Astrocyte of the spinal cord (primary cell): ENCODE measurements at regions not wholly inside any gene's neighbourhood (a gene's known extent, or its start where the extent isn't known, plus 50 kb on each side); places are given as distances from the start of the nearest gene placed in this dataset.

ENCODE experiments used
- DNase-seq: peaks from one replicate; pipeline ENCODE4 v3.0.0; 2011; ENCODE audit warnings: low read depth, low spot score
- H3K4me3 ChIP-seq: 2 replicates; pipeline ENCODE4 v1.5.1; 2011; ENCODE audit warnings: low read depth, mild to moderate bottlenecking, low read length, moderate library complexity
- CTCF ChIP-seq: IDR thresholded peaks from 2 replicates; pipeline ENCODE4 v1.5.1; 2012; ENCODE audit warnings: low read depth, mild to moderate bottlenecking, low read length, inconsistent platforms
- in situ Hi-C: cut with HindIII; loops from 2 replicates; pipeline ENCODE4 v1.10.0; 2017; ENCODE audit warnings: low sequenced_read_pairs

GRCh38 chr5:52668139-52668538, 119.6 kb upstream of the ITGA1 start:
- H3K4me3 ChIP-seq = no peak overlapping the region
- DNase-seq = no peak
- no peak for TF ChIP-seq CTCF
- in situ Hi-C loops = no loop called here

- no peak for TF ChIP-seq CTCF
- DNase-seq = no peak
- in situ Hi-C loops = no loop called here
- H3K4me3 ChIP-seq = no peak overlapping the region
These were observed 119.1 kb upstream of the ITGA1 start for GRCh38 chr5:52668544-52669185.

- DNase-seq = no peak
- TF ChIP-seq CTCF = no peak
- no peak overlapping the region for H3K4me3 ChIP-seq
- in situ Hi-C loops = no loop called here
These were observed 115.3 kb upstream of the ITGA1 start for GRCh38 chr5:52672459-52672858.

- no peak for TF ChIP-seq CTCF
- in situ Hi-C loops = no loop called here
- no peak for DNase-seq
- no peak overlapping the region for H3K4me3 ChIP-seq
These were observed 114.2 kb upstream of the ITGA1 start for GRCh38 chr5:52673495-52673894.

- in situ Hi-C loops = no loop called here
- H3K4me3 ChIP-seq = no peak overlapping the region
- peak; percentile 72 for DNase-seq
- TF ChIP-seq CTCF = no peak
These were observed 112.7 kb upstream of the ITGA1 start for GRCh38 chr5:52674815-52675545.

- in situ Hi-C loops = no loop called here
- DNase-seq = no peak
- H3K4me3 ChIP-seq = no peak overlapping the region
- TF ChIP-seq CTCF = no peak
These were observed 105.2 kb upstream of the ITGA1 start for GRCh38 chr5:52682492-52682891.
